HepG2 (cell line): ENCODE measurements at regions not wholly inside any gene's neighbourhood (a gene's known extent, or its start where the extent isn't known, plus 50 kb on each side); places are given as distances from the start of the nearest gene placed in this dataset.
"Not testable (repeated sequence)": the region's sequence is repeated elsewhere in the genome, so short reads cannot be mapped to it uniquely, and the experiment has no call there.

ENCODE experiments used
- ATAC-seq: fragments of 200-7000 bp; cut with Tn5 transposase; 3 replicates; pipeline ENCODE4 v1.9.1; 2020; ENCODE audit warnings: mild to moderate bottlenecking, moderate library complexity
- BruUV-seq: library from RNA; stranded (reverse); fragments of 400-500 nt; replicated peaks from 2 replicates; lab custom pipeline; 2021; lab: Mats Ljungman, UMichigan
- CTCF ChIA-PET: fragments of 300-600 bp; formaldehyde crosslinking; extraction: SDS; loops from one replicate; lab custom pipeline; 2021; ENCODE audit warnings: low total read pairs, inconsistent platforms, low intra/inter-chr PET ratio; lab: Yijun Ruan, JAX
- POLR2A ChIA-PET: fragments of 350-600 bp; sonication (Branson Sonifier 250); formaldehyde crosslinking; loops from one replicate; lab custom pipeline; 2020; ENCODE audit warnings: antibody characterized with exemption, inconsistent platforms; lab: Yijun Ruan, JAX
- DNase-seq: peaks from one replicate; pipeline ENCODE4 v3.0.0-alpha.2; 2015; ENCODE audit warnings: low spot score
- FAIRE-seq: peaks from 3 replicates; lab custom pipeline; 2011; peaks lifted over from hg19 to GRCh38; lab: Jason Lieb, UNC
- H2AFZ ChIP-seq: one replicate; pipeline ENCODE4 v1.6.1; 2011; ENCODE audit warnings: low read length, inconsistent platforms
- H3K27ac ChIP-seq: fragments of 300-600 bp; 3 replicates; pipeline ENCODE4 v1.8.0; 2011; ENCODE audit warnings: mixed run types, mild to moderate bottlenecking, mixed read lengths, low read length, inconsistent platforms; ENCODE audit not compliant: insufficient read depth; ENCODE audit errors: extremely low read length
- H3K27me3 ChIP-seq, 2 experiments: fragments of 200-600 bp in 1 of 2; 2 replicates in 1 of 2; 3 replicates in 1 of 2; pipeline versions ENCODE4 v1.6.0 to v1.8.0; 2011; ENCODE audit warnings: low read length in 2 of 2, mild to moderate bottlenecking in 2 of 2, moderate library complexity in 2 of 2, inconsistent platforms in 1 of 2; ENCODE audit not compliant: insufficient read depth in 2 of 2, control insufficient read depth in 1 of 2
- H3K36me3 ChIP-seq, 2 experiments: fragments of 200-600 bp in 1 of 2; replicated peaks in 1 of 2; 2 replicates in 1 of 2; 3 replicates in 1 of 2; pipeline versions ENCODE4 v1.5.1 to v1.8.0; 2011; ENCODE audit warnings: low read length in 2 of 2, inconsistent platforms in 1 of 2; ENCODE audit not compliant: insufficient read depth in 2 of 2, control insufficient read depth in 1 of 2
- H3K4me1 ChIP-seq: 2 replicates; pipeline ENCODE4 v1.5.1; 2012; ENCODE audit warnings: low read length, inconsistent platforms; ENCODE audit not compliant: insufficient read depth
- H3K4me2 ChIP-seq: 2 replicates; pipeline ENCODE4 v1.6.0; 2011; ENCODE audit warnings: low read depth, low read length, inconsistent platforms
- H3K4me3 ChIP-seq, 3 experiments: fragments of 200-600 bp in 1 of 3; sonication (generic), shearing (Covaris generic) in 1 of 3; replicated peaks in 1 of 3; 2 replicates each; pipeline ENCODE4 v1.5.1; 2011 to 2016; ENCODE audit warnings: low read length in 3 of 3, inconsistent platforms in 2 of 3, low read depth in 2 of 3, mild to moderate bottlenecking in 2 of 3, control low read depth in 1 of 3, mixed read lengths in 1 of 3; ENCODE audit not compliant: insufficient read depth in 1 of 3
- H3K79me2 ChIP-seq: one replicate; pipeline ENCODE4 v1.6.1; 2011; ENCODE audit warnings: low read length, inconsistent platforms; ENCODE audit not compliant: insufficient read depth
- H3K9ac ChIP-seq: 2 replicates; pipeline ENCODE4 v1.6.0; 2011; ENCODE audit warnings: mild to moderate bottlenecking, low read depth, low read length, inconsistent platforms; ENCODE audit not compliant: insufficient read depth
- H3K9me3 ChIP-seq: 2 replicates; pipeline ENCODE4 v1.5.1; 2012; ENCODE audit warnings: mild to moderate bottlenecking, low read length
- H4K20me1 ChIP-seq: 2 replicates; pipeline ENCODE4 v1.6.0; 2011; ENCODE audit warnings: inconsistent platforms, mild to moderate bottlenecking, low read length, moderate library complexity; ENCODE audit not compliant: insufficient read depth
- PITX1 ChIP-seq: sonication (generic); formaldehyde crosslinking; IDR thresholded peaks from 2 replicates; pipeline ENCODE4 v1.5.1; 2020; ENCODE audit warnings: mild to moderate bottlenecking, missing genetic modification reagents
- WGBS: methylation state at CpG from one replicate; pipeline ENCODE4 v1.1.6; 2017; ENCODE audit warnings: low lambda C conversion rate; 5-methylcytosine and 5-hydroxymethylcytosine counted together
- in situ Hi-C: cut with HindIII; loops from 2 replicates; pipeline ENCODE4 v1.10.0; 2017; ENCODE audit warnings: low pct_unique_long_range_greater_than_20kb; ENCODE audit not compliant: extremely low pct_ligation_motif_present
- intact Hi-C: fragments of 100-400 bp; cut with micrococcal nuclease; formaldehyde crosslinking; loops from one replicate; pipeline ENCODE4 v1.10.0; 2022; ENCODE audit not compliant: unreplicated experiment
- TF ChIP-seq, protein P1 (sequence below): sonication (generic); formaldehyde crosslinking; IDR thresholded peaks from 2 replicates; pipeline ENCODE4 v1.8.1; 2023; ENCODE audit warnings: mild to moderate bottlenecking, missing genetic modification reagents
- TF ChIP-seq, protein P2 (sequence below): sonication (generic); formaldehyde crosslinking; IDR thresholded peaks from 2 replicates; pipeline ENCODE4 v1.5.1; 2020; ENCODE audit warnings: mild to moderate bottlenecking, missing genetic modification reagents, borderline replicate concordance
- TF ChIP-seq, protein P3 (sequence below): sonication (generic); formaldehyde crosslinking; IDR thresholded peaks from 2 replicates; pipeline ENCODE4 v1.4.0; 2020; ENCODE audit warnings: missing genetic modification reagents

DNA sequence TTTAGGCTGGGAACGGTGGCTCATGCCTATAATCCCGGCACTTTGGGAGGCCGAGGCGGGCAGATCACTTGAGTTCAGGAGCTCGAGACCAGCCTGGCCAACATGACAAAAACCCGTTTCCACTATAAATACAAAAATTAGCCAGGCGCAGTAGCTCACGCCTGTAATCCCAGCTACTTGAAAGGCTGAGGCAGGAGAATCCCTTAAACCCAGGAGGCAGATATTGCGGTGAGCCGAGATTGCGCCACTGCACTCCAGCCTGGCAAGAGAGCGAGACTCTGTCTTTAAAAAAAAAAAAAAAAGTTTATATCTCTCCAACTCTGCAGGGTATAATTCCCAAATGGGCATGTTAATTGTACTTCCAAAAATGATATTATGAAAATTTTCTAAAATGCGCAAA is 91.6 kb downstream of the CD200R1L start:
- H3K4me3 ChIP-seq, H3K27ac ChIP-seq, H3K9ac ChIP-seq, FAIRE-seq, H3K9me3 ChIP-seq, H3K36me3 ChIP-seq, BruUV-seq, ATAC-seq, DNase-seq, H3K79me2 ChIP-seq, H4K20me1 ChIP-seq, H3K4me1 ChIP-seq, in situ Hi-C loops, intact Hi-C loops, H3K27me3 ChIP-seq, H2AFZ ChIP-seq, POLR2A ChIA-PET, CTCF ChIA-PET, H3K4me2 ChIP-seq: not testable (repeated sequence)
- WGBS, result 41% methylated on average over 13 of the region's 13 CpGs

DNA sequence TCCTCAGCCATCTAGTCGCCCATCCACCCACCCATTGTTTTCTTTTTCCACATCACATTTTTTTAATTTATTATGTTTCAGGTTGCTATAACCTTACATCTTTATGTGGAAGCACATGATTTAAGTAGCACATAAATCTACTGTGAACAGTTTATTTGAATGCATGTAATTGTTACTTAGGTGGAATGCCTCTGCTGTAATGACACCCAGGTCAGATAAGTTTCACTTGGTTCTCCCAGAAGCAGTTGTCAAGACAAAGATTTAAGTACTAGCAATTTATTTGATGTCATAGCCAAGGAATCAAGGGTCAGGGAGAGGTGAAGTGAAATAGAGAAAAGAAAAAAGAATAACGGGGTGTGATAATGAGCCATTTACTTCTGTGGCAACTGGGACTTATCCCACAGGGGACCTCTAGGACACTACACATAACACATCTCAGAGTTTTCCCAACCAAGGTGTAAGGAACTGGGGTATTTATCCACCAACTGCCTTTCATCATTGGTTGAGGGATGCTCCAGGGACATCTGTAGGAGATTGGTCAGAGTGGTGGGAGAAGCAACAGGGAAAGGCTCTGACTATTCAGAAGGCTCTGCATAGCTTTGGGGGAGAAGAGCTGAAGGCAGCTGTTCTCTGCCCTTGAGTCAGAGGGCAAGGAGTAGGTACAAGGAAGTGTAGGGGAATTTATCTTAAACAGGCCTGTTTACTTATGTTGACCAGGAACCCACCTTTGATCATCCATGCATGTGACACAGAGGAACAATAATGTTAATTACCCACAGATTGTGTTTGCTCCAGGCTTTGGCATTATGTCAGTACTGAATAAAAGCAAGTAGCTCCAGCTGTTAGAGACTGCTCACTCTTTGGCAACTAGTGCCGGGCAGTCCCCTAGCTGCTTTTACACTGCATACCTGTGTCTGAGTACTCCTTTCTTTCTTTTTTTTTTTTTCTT is 94.8 kb downstream of the CD200R1L start:
- intact Hi-C loops (no loop called here), in situ Hi-C loops (no loop called here)
- H3K4me2 ChIP-seq, result no peak overlapping the region
- H4K20me1 ChIP-seq, result no peaks in the 10 kb centered on the region
- no TSS peak for BruUV-seq
- no peak overlapping the region for H3K9ac ChIP-seq
- H3K27me3 ChIP-seq, result no peaks in the 10 kb centered on the region
- ATAC-seq, result no peak
- H2AFZ ChIP-seq, result no peak overlapping the region
- H3K79me2 ChIP-seq, result no peaks in the 10 kb centered on the region
- 0% methylated on average over 3 of the region's 3 CpGs for WGBS
- no peak overlapping the region for H3K4me3 ChIP-seq
- no peaks in the 10 kb centered on the region for H3K36me3 ChIP-seq
- no peaks in the 10 kb centered on the region for H3K9me3 ChIP-seq
- DNase-seq, result no peak
- FAIRE-seq, result no peak
- ChIA-PET CTCF (no interaction called here), POLR2A (no interaction called here)
- no peaks in the 10 kb centered on the region for H3K4me1 ChIP-seq
- no peak overlapping the region for H3K27ac ChIP-seq
- TF ChIP-seq, protein P1, sequence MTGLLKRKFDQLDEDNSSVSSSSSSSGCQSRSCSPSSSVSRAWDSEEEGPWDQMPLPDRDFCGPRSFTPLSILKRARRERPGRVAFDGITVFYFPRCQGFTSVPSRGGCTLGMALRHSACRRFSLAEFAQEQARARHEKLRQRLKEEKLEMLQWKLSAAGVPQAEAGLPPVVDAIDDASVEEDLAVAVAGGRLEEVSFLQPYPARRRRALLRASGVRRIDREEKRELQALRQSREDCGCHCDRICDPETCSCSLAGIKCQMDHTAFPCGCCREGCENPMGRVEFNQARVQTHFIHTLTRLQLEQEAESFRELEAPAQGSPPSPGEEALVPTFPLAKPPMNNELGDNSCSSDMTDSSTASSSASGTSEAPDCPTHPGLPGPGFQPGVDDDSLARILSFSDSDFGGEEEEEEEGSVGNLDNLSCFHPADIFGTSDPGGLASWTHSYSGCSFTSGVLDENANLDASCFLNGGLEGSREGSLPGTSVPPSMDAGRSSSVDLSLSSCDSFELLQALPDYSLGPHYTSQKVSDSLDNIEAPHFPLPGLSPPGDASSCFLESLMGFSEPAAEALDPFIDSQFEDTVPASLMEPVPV (CRISPR knock-in tag), result no peak
- TF ChIP-seq, protein P2, sequence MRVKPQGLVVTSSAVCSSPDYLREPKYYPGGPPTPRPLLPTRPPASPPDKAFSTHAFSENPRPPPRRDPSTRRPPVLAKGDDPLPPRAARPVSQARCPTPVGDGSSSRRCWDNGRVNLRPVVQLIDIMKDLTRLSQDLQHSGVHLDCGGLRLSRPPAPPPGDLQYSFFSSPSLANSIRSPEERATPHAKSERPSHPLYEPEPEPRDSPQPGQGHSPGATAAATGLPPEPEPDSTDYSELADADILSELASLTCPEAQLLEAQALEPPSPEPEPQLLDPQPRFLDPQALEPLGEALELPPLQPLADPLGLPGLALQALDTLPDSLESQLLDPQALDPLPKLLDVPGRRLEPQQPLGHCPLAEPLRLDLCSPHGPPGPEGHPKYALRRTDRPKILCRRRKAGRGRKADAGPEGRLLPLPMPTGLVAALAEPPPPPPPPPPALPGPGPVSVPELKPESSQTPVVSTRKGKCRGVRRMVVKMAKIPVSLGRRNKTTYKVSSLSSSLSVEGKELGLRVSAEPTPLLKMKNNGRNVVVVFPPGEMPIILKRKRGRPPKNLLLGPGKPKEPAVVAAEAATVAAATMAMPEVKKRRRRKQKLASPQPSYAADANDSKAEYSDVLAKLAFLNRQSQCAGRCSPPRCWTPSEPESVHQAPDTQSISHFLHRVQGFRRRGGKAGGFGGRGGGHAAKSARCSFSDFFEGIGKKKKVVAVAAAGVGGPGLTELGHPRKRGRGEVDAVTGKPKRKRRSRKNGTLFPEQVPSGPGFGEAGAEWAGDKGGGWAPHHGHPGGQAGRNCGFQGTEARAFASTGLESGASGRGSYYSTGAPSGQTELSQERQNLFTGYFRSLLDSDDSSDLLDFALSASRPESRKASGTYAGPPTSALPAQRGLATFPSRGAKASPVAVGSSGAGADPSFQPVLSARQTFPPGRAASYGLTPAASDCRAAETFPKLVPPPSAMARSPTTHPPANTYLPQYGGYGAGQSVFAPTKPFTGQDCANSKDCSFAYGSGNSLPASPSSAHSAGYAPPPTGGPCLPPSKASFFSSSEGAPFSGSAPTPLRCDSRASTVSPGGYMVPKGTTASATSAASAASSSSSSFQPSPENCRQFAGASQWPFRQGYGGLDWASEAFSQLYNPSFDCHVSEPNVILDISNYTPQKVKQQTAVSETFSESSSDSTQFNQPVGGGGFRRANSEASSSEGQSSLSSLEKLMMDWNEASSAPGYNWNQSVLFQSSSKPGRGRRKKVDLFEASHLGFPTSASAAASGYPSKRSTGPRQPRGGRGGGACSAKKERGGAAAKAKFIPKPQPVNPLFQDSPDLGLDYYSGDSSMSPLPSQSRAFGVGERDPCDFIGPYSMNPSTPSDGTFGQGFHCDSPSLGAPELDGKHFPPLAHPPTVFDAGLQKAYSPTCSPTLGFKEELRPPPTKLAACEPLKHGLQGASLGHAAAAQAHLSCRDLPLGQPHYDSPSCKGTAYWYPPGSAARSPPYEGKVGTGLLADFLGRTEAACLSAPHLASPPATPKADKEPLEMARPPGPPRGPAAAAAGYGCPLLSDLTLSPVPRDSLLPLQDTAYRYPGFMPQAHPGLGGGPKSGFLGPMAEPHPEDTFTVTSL (CRISPR knock-in tag), result no peak
- TF ChIP-seq PITX1, result no peak
- TF ChIP-seq, protein P3, sequence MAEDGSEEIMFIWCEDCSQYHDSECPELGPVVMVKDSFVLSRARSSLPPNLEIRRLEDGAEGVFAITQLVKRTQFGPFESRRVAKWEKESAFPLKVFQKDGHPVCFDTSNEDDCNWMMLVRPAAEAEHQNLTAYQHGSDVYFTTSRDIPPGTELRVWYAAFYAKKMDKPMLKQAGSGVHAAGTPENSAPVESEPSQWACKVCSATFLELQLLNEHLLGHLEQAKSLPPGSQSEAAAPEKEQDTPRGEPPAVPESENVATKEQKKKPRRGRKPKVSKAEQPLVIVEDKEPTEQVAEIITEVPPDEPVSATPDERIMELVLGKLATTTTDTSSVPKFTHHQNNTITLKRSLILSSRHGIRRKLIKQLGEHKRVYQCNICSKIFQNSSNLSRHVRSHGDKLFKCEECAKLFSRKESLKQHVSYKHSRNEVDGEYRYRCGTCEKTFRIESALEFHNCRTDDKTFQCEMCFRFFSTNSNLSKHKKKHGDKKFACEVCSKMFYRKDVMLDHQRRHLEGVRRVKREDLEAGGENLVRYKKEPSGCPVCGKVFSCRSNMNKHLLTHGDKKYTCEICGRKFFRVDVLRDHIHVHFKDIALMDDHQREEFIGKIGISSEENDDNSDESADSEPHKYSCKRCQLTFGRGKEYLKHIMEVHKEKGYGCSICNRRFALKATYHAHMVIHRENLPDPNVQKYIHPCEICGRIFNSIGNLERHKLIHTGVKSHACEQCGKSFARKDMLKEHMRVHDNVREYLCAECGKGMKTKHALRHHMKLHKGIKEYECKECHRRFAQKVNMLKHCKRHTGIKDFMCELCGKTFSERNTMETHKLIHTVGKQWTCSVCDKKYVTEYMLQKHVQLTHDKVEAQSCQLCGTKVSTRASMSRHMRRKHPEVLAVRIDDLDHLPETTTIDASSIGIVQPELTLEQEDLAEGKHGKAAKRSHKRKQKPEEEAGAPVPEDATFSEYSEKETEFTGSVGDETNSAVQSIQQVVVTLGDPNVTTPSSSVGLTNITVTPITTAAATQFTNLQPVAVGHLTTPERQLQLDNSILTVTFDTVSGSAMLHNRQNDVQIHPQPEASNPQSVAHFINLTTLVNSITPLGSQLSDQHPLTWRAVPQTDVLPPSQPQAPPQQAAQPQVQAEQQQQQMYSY (CRISPR knock-in tag), result no peak
